IMR-90 (cell line): ENCODE measurements at regions not wholly inside any gene's neighbourhood (a gene's known extent, or its start where the extent isn't known, plus 50 kb on each side); places are given as distances from the start of the nearest gene placed in this dataset.

Experiments used
- ATAC-seq: fragments of 200-7000 bp; cut with Tn5 transposase; 2 replicates; pipeline ENCODE4 v1.9.1; 2020; ENCODE audit warnings: low read depth, mild to moderate bottlenecking, moderate library complexity
- BruUV-seq: library from RNA; stranded (reverse); fragments of 400-500 nt; replicated peaks from 2 replicates; lab custom pipeline; 2021; lab: Mats Ljungman, UMichigan
- CTCF ChIA-PET: fragments of 300-600 bp; formaldehyde crosslinking; extraction: SDS; loops from one replicate; lab custom pipeline; 2021; ENCODE audit warnings: antibody characterized with exemption; lab: Yijun Ruan, JAX
- POLR2A ChIA-PET: fragments of 300-600 bp; sonication (Branson Sonifier 250); formaldehyde crosslinking; loops from one replicate; lab custom pipeline; 2022; ENCODE audit warnings: antibody characterized with exemption; ENCODE audit not compliant: unreplicated experiment; lab: Charles Lee
- DNase-seq: peaks from one replicate; pipeline ENCODE4 v3.0.0; 2013
- H2AFZ ChIP-seq: replicated peaks from 2 replicates; pipeline ENCODE3; 2013; ENCODE audit warnings: low read length, mild to moderate bottlenecking; ENCODE audit not compliant: poor library complexity
- H2AK5ac ChIP-seq: 2 replicates; pipeline ENCODE4 v1.6.1; 2013; ENCODE audit warnings: low read depth, low read length, inconsistent platforms
- H2AK9ac ChIP-seq: replicated peaks from 2 replicates; pipeline ENCODE3; 2013; ENCODE audit warnings: mild to moderate bottlenecking, low read depth, low read length, moderate library complexity; ENCODE audit not compliant: poor library complexity
- H2BK120ac ChIP-seq: 2 replicates; pipeline ENCODE4 v1.6.1; 2013; ENCODE audit warnings: low read depth, low read length, inconsistent platforms
- H2BK15ac ChIP-seq: 3 replicates; pipeline ENCODE4 v1.6.1; 2013; ENCODE audit warnings: low read depth, low read length, inconsistent platforms
- H2BK20ac ChIP-seq: 2 replicates; pipeline ENCODE4 v1.6.1; 2013; ENCODE audit warnings: low read depth, mild to moderate bottlenecking, inconsistent platforms, low read length, moderate library complexity
- H2BK5ac ChIP-seq: 2 replicates; pipeline ENCODE4 v1.6.1; 2013; ENCODE audit warnings: mild to moderate bottlenecking, low read depth, low read length, inconsistent platforms; ENCODE audit not compliant: poor library complexity, severe bottlenecking
- H3K14ac ChIP-seq: replicated peaks from 2 replicates; pipeline ENCODE4 v1.6.1; 2013; ENCODE audit warnings: low read depth, low read length, inconsistent platforms
- H3K18ac ChIP-seq: 2 replicates; pipeline ENCODE4 v1.6.1; 2013; ENCODE audit warnings: low read depth, low read length, control low read depth
- H3K23ac ChIP-seq: 2 replicates; pipeline ENCODE4 v1.6.1; 2013; ENCODE audit warnings: low read depth, low read length, inconsistent platforms
- H3K27ac ChIP-seq: 2 replicates; pipeline ENCODE4 v1.5.1; 2013; ENCODE audit warnings: mild to moderate bottlenecking, control low read depth, low read length; ENCODE audit not compliant: insufficient read depth
- H3K27me3 ChIP-seq: 2 replicates; pipeline ENCODE4 v1.6.1; 2013; ENCODE audit warnings: low read length; ENCODE audit not compliant: control insufficient read depth, insufficient read depth
- H3K36me3 ChIP-seq: 2 replicates; pipeline ENCODE4 v1.6.1; 2013; ENCODE audit warnings: low read length, mixed read lengths; ENCODE audit not compliant: control insufficient read depth, insufficient read depth
- H3K4ac ChIP-seq: 2 replicates; pipeline ENCODE4 v1.6.1; 2013; ENCODE audit warnings: low read depth, low read length, inconsistent platforms
- H3K4me1 ChIP-seq: 2 replicates; pipeline ENCODE4 v1.6.1; 2013; ENCODE audit warnings: low read length, mixed read lengths; ENCODE audit not compliant: control insufficient read depth, insufficient read depth
- H3K4me2 ChIP-seq: 2 replicates; pipeline ENCODE4 v1.6.1; 2013; ENCODE audit warnings: low read depth, mild to moderate bottlenecking, control low read depth, low read length, moderate library complexity
- H3K4me3 ChIP-seq: 2 replicates; pipeline ENCODE4 v1.5.1; 2013; ENCODE audit warnings: low read depth, mild to moderate bottlenecking, control low read depth, low read length, moderate library complexity; ENCODE audit not compliant: insufficient read depth
- H3K56ac ChIP-seq: 2 replicates; pipeline ENCODE4 v1.6.1; 2013; ENCODE audit warnings: low read length, inconsistent platforms; ENCODE audit not compliant: insufficient read depth; ENCODE audit errors: extremely low read depth
- H3K79me1 ChIP-seq, 2 experiments: 2 replicates each; pipeline ENCODE4 v1.6.1; 2013; ENCODE audit warnings: low read length in 2 of 2, inconsistent platforms in 1 of 2, low read depth in 1 of 2
- H3K9ac ChIP-seq: 2 replicates; pipeline ENCODE4 v1.6.1; 2013; ENCODE audit warnings: low read depth, low read length, control low read depth
- H3K9me1 ChIP-seq: 2 replicates; pipeline ENCODE4 v1.6.1; 2013; ENCODE audit warnings: low read length, inconsistent platforms; ENCODE audit not compliant: insufficient read depth
- H3K9me3 ChIP-seq: 2 replicates; pipeline ENCODE4 v1.6.1; 2013; ENCODE audit warnings: low read length; ENCODE audit not compliant: control insufficient read depth, insufficient read depth
- H4K20me1 ChIP-seq: 2 replicates; pipeline ENCODE4 v1.6.1; 2013; ENCODE audit warnings: low read length, inconsistent platforms; ENCODE audit not compliant: insufficient read depth
- H4K5ac ChIP-seq: 2 replicates; pipeline ENCODE4 v1.6.1; 2013; ENCODE audit warnings: mild to moderate bottlenecking, low read depth, low read length, control low read depth
- H4K8ac ChIP-seq, 2 experiments: 2 replicates each; pipeline ENCODE4 v1.6.1; 2013; ENCODE audit warnings: low read depth in 2 of 2, low read length in 2 of 2, control low read depth in 1 of 2, inconsistent platforms in 1 of 2
- H4K91ac ChIP-seq: 2 replicates; pipeline ENCODE4 v1.6.1; 2013; ENCODE audit warnings: low read depth, low read length, inconsistent platforms; ENCODE audit not compliant: insufficient read depth
- BHLHE40 ChIP-seq: fragments of 150-350 bp; IDR thresholded peaks from 2 replicates; pipeline ENCODE4 v1.6.1; 2016; ENCODE audit warnings: mild to moderate bottlenecking, low read depth, low read length
- CEBPB ChIP-seq: IDR thresholded peaks from 2 replicates; pipeline ENCODE4 v1.6.1; 2012; ENCODE audit warnings: low read depth, low read length, improper control_type of control experiment
- CHD1 ChIP-seq: IDR thresholded peaks from 2 replicates; pipeline ENCODE4 v1.6.1; 2012; ENCODE audit warnings: low read depth, low read length, improper control_type of control experiment
- CTCF ChIP-seq: conservative IDR thresholded peaks from 2 replicates; pipeline ENCODE4 v1.5.1; 2012; ENCODE audit warnings: mild to moderate bottlenecking, low read depth, low read length, improper control_type of control experiment
- ELK1 ChIP-seq: fragments of 150-350 bp; IDR thresholded peaks from 2 replicates; pipeline ENCODE4 v1.6.1; 2016; ENCODE audit warnings: low read depth, mild to moderate bottlenecking, low read length, moderate library complexity, borderline replicate concordance
- FOS ChIP-seq: fragments of 150-350 bp; IDR thresholded peaks from 2 replicates; pipeline ENCODE4 v1.6.1; 2016; ENCODE audit warnings: low read depth, low read length
- MAFK ChIP-seq: IDR thresholded peaks from 2 replicates; pipeline ENCODE4 v1.6.1; 2012; ENCODE audit warnings: low read depth, low read length, improper control_type of control experiment
- MAZ ChIP-seq: IDR thresholded peaks from 2 replicates; pipeline ENCODE4 v1.6.1; 2012; ENCODE audit warnings: low read depth, mild to moderate bottlenecking, low read length, improper control_type of control experiment, moderate library complexity, borderline replicate concordance
- MXI1 ChIP-seq: IDR thresholded peaks from 2 replicates; pipeline ENCODE4 v1.6.1; 2012; ENCODE audit warnings: low read depth, mild to moderate bottlenecking, low read length, moderate library complexity, borderline replicate concordance
- NFE2L2 ChIP-seq: fragments of 150-350 bp; IDR thresholded peaks from 2 replicates; pipeline ENCODE4 v1.6.1; 2016; ENCODE audit warnings: low read depth, mild to moderate bottlenecking, low read length
- POLR2A ChIP-seq: IDR thresholded peaks from 2 replicates; pipeline ENCODE4 v1.6.1; 2012; ENCODE audit warnings: mild to moderate bottlenecking, low read depth, low read length
- RAD21 ChIP-seq: IDR thresholded peaks from 2 replicates; pipeline ENCODE4 v1.6.1; 2012; ENCODE audit warnings: low read length, improper control_type of control experiment
- RCOR1 ChIP-seq: IDR thresholded peaks from 2 replicates; pipeline ENCODE4 v1.6.1; 2012; ENCODE audit warnings: mild to moderate bottlenecking, low read length, improper control_type of control experiment; ENCODE audit not compliant: insufficient replicate concordance
- RFX5 ChIP-seq: IDR thresholded peaks from 2 replicates; pipeline ENCODE4 v1.8.0; 2012; ENCODE audit warnings: low read depth, mild to moderate bottlenecking, low read length, moderate library complexity
- SMC3 ChIP-seq: fragments of 150-350 bp; IDR thresholded peaks from 2 replicates; pipeline ENCODE4 v1.6.1; 2016; ENCODE audit warnings: low read depth, mild to moderate bottlenecking, antibody characterized with exemption, low read length, moderate library complexity
- USF2 ChIP-seq: fragments of 150-350 bp; IDR thresholded peaks from 2 replicates; pipeline ENCODE4 v1.6.1; 2017; ENCODE audit warnings: mild to moderate bottlenecking, antibody characterized with exemption, low read length, low read depth
- WGBS, 2 experiments: methylation state at CpG; one replicate each; pipeline versions ENCODE4 v1.1.5 to v1.1.7; 2013; ENCODE audit warnings: missing lambda C conversion rate in 2 of 2; ENCODE audit not compliant: insufficient read length in 1 of 2; ENCODE audit errors: extremely low coverage in 2 of 2; 5-methylcytosine and 5-hydroxymethylcytosine counted together
- dilution Hi-C: fragments of 300-500 bp; cut with HindIII; formaldehyde crosslinking; loops from one replicate; pipeline ENCODE4 v1.14.3; 2018; ENCODE audit warnings: low sequenced_read_pairs; ENCODE audit not compliant: unreplicated experiment
- in situ Hi-C: fragments of 300-500 bp; cut with MboI; formaldehyde crosslinking; loops from 3 replicates; pipeline ENCODE4 v1.14.3; 2019; ENCODE audit warnings: low sequenced_read_pairs, inconsistent platforms, mixed read lengths
- intact Hi-C: fragments of 100-400 bp; cut with micrococcal nuclease; formaldehyde crosslinking; loops from 2 replicates; pipeline ENCODE4 v1.10.0; 2022

- Histone ChIP-seq H2AFZ (no peak overlapping the region), H4K91ac (no peak overlapping the region), H2AK5ac (no peak overlapping the region), H3K79me1 (no peaks in the 10 kb centered on the region), H3K4me1 (no peaks in the 10 kb centered on the region), H2BK15ac (no peak overlapping the region), H3K4ac (no peak overlapping the region), H3K9me3 (peaks cover 46% of the 10 kb centered on the region), H3K14ac (no peak overlapping the region), H4K20me1 (no peaks in the 10 kb centered on the region), H3K56ac (no peak overlapping the region), H3K27ac (no peak overlapping the region), H3K9me1 (no peaks in the 10 kb centered on the region), H3K4me2 (no peak overlapping the region), H2BK120ac (no peak overlapping the region), H3K36me3 (no peaks in the 10 kb centered on the region), H3K9ac (no peak overlapping the region), H2BK5ac (no peak overlapping the region), H3K27me3 (no peaks in the 10 kb centered on the region), H3K23ac (no peak overlapping the region), H3K4me3 (no peak overlapping the region), H2BK20ac (no peak overlapping the region), H4K5ac (no peak overlapping the region), H4K8ac (no peak overlapping the region), H3K18ac (no peak overlapping the region), H2AK9ac (no peak overlapping the region)
- dilution Hi-C loops: no loop called here
- intact Hi-C loops: no loop called here
- ATAC-seq (no peak), DNase-seq (no peak)
- in situ Hi-C loops: no loop called here
- POLR2A ChIA-PET: no interaction called here
- CTCF ChIA-PET: no interaction called here
- WGBS, 2 experiments: no CpG with 5 or more reads among the region's 5 CpGs
- TF ChIP-seq NFE2L2 (no peak), MAFK (no peak), ELK1 (no peak), FOS (no peak), USF2 (no peak), RAD21 (no peak), CEBPB (no peak), CHD1 (no peak), MAZ (no peak), BHLHE40 (no peak), RCOR1 (no peak), SMC3 (no peak), POLR2A (no peak), MXI1 (no peak), RFX5 (no peak), CTCF (no peak)
- BruUV-seq: no TSS peak
Measured at GRCh38 chr5:2511706-2512105, 239.8 kb downstream of the IRX2 start.
